ENCODE measurements at regions not wholly inside any gene's neighbourhood (a gene's known extent, or its start where the extent isn't known, plus 50 kb on each side); places are given as distances from the start of the nearest gene placed in this dataset.

DNA sequence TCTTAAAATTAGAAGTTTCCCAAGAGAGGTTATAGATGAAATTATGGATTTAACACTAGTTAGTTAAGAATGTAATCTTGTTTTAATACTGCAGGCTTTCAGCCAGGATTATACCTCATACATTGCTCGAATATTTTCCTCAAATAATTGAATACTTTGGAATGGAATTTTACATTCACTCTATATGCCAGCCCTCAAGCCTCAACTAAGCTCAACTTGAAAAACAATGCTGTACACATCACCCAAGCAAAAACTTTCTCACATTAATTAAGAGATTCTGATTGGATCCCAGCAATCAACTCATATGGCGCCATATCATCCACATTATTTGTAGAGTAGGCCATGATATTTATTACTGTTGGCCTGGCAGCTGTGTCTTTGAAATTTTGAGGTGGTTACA lies 710.7 kb upstream of the ADAMTS5 start:
- no peaks in the 10 kb centered on the region for H3K36me3 Mint-ChIP-seq (ENCODE audit: low read depth)
- Histone ChIP-seq H3K27ac (ENCODE audit: low read depth, low read length) (no peak overlapping the region), H3K4me1 (ENCODE audit: control insufficient read depth, insufficient read depth, low read length) (no peaks in the 10 kb centered on the region), H3K27me3 (ENCODE audit: control insufficient read depth, insufficient read depth, low read length, poor library complexity, severe bottlenecking) (no peaks in the 10 kb centered on the region), H3K36me3 (ENCODE audit: control insufficient read depth, insufficient read depth, low read length) (no peaks in the 10 kb centered on the region), H3K9me3 (ENCODE audit: control insufficient read depth, low read length) (no peaks in the 10 kb centered on the region), H3K4me3 (ENCODE audit: low read length) (no peak overlapping the region), H3K9ac (ENCODE audit: extremely low read depth, low read length, poor library complexity, severe bottlenecking) (no peak overlapping the region)
- H3K4me3 Mint-ChIP-seq: no peak overlapping the region
- TF ChIP-seq, protein P1, sequence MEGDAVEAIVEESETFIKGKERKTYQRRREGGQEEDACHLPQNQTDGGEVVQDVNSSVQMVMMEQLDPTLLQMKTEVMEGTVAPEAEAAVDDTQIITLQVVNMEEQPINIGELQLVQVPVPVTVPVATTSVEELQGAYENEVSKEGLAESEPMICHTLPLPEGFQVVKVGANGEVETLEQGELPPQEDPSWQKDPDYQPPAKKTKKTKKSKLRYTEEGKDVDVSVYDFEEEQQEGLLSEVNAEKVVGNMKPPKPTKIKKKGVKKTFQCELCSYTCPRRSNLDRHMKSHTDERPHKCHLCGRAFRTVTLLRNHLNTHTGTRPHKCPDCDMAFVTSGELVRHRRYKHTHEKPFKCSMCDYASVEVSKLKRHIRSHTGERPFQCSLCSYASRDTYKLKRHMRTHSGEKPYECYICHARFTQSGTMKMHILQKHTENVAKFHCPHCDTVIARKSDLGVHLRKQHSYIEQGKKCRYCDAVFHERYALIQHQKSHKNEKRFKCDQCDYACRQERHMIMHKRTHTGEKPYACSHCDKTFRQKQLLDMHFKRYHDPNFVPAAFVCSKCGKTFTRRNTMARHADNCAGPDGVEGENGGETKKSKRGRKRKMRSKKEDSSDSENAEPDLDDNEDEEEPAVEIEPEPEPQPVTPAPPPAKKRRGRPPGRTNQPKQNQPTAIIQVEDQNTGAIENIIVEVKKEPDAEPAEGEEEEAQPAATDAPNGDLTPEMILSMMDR (conservative IDR thresholded peaks at IDR 0.05): no peak
- 52% methylated on average over 2 of the region's 2 CpGs; no CpG with 5 or more reads in 1 of the 2 experiments for WGBS, 2 experiments (ENCODE audit: insufficient coverage in 1 of 2, insufficient read length in 1 of 2)
- no peaks in the 10 kb centered on the region for H3K4me1 Mint-ChIP-seq
- H3K27ac Mint-ChIP-seq: no peak overlapping the region
- no peak for DNase-seq
- H3K27me3 Mint-ChIP-seq (ENCODE audit: insufficient read depth): no peaks in the 10 kb centered on the region
- no peaks in the 10 kb centered on the region for H3K9me3 Mint-ChIP-seq

- Histone ChIP-seq H3K27ac (ENCODE audit: low read depth, low read length) (no peak overlapping the region), H3K9me3 (ENCODE audit: control insufficient read depth, low read length) (no peaks in the 10 kb centered on the region), H3K4me1 (ENCODE audit: control insufficient read depth, insufficient read depth, low read length) (no peaks in the 10 kb centered on the region), H3K36me3 (ENCODE audit: control insufficient read depth, insufficient read depth, low read length) (no peaks in the 10 kb centered on the region), H3K27me3 (ENCODE audit: control insufficient read depth, insufficient read depth, low read length, poor library complexity, severe bottlenecking) (no peaks in the 10 kb centered on the region), H3K9ac (ENCODE audit: extremely low read depth, low read length, poor library complexity, severe bottlenecking) (no peak overlapping the region), H3K4me3 (ENCODE audit: low read length) (no peak overlapping the region)
- 96% methylated on average over 4 of the region's 4 CpGs; no CpG with 5 or more reads in 1 of the 2 experiments for WGBS, 2 experiments (ENCODE audit: insufficient coverage in 1 of 2, insufficient read length in 1 of 2)
- no peaks in the 10 kb centered on the region for H3K36me3 Mint-ChIP-seq (ENCODE audit: low read depth)
- H3K9me3 Mint-ChIP-seq: no peaks in the 10 kb centered on the region
- no peak for DNase-seq
- TF ChIP-seq, protein P1 (conservative IDR thresholded peaks at IDR 0.05): no peak
- no peaks in the 10 kb centered on the region for H3K4me1 Mint-ChIP-seq
- H3K4me3 Mint-ChIP-seq: no peak overlapping the region
- no peak overlapping the region for H3K27ac Mint-ChIP-seq
- no peaks in the 10 kb centered on the region for H3K27me3 Mint-ChIP-seq (ENCODE audit: insufficient read depth)
These were observed 708.4 kb upstream of the ADAMTS5 start for GRCh38 chr21:27675306-27675705.

- no peak overlapping the region for H3K27ac ChIP-seq (ENCODE audit: low read depth, low read length)
- DNase-seq: no peak
- no peaks in the 10 kb centered on the region for H3K27me3 ChIP-seq (ENCODE audit: control insufficient read depth, insufficient read depth, low read length, poor library complexity, severe bottlenecking)
- Mint-ChIP-seq H3K4me3 (no peak overlapping the region), H3K9me3 (no peaks in the 10 kb centered on the region), H3K27ac (no peak overlapping the region), H3K36me3 (ENCODE audit: low read depth) (no peaks in the 10 kb centered on the region), H3K27me3 (ENCODE audit: insufficient read depth) (no peaks in the 10 kb centered on the region), H3K4me1 (no peaks in the 10 kb centered on the region)
- no peak overlapping the region for H3K9ac ChIP-seq (ENCODE audit: extremely low read depth, low read length, poor library complexity, severe bottlenecking)
- H3K4me3 ChIP-seq (ENCODE audit: low read length): no peak overlapping the region
- TF ChIP-seq, protein P1 (conservative IDR thresholded peaks at IDR 0.05): no peak
- no peaks in the 10 kb centered on the region for H3K36me3 ChIP-seq (ENCODE audit: control insufficient read depth, insufficient read depth, low read length)
- WGBS, 2 experiments (ENCODE audit: insufficient coverage in 1 of 2, insufficient read length in 1 of 2): 86 to 95% methylated on average over 3 to 4 of the region's 4 CpGs
- H3K9me3 ChIP-seq (ENCODE audit: control insufficient read depth, low read length): no peaks in the 10 kb centered on the region
- H3K4me1 ChIP-seq (ENCODE audit: control insufficient read depth, insufficient read depth, low read length): no peaks in the 10 kb centered on the region
These were observed 707.2 kb upstream of the ADAMTS5 start for GRCh38 chr21:27674041-27674615.

All from endodermal cell (in vitro differentiated cells).